Caco-2 (cell line): ENCODE measurements at regions not wholly inside any gene's neighbourhood (a gene's known extent, or its start where the extent isn't known, plus 50 kb on each side); places are given as distances from the start of the nearest gene placed in this dataset.

Experiments
- BruUV-seq: library from RNA; stranded (reverse); fragments of 400-500 nt; replicated peaks from 2 replicates; lab custom pipeline; 2021; lab: Mats Ljungman, UMichigan
- CTCF ChIA-PET: fragments of 300-600 bp; sonication (Branson Sonifier 250); formaldehyde crosslinking; loops from one replicate; lab custom pipeline; 2022; ENCODE audit warnings: antibody characterized with exemption; lab: Charles Lee
- POLR2A ChIA-PET: fragments of 300-600 bp; sonication (Branson Sonifier 250); formaldehyde crosslinking; loops from one replicate; lab custom pipeline; 2022; ENCODE audit warnings: antibody characterized with exemption; lab: Charles Lee
- DNase-seq, 2 experiments: peaks; one replicate each; pipeline versions ENCODE4 v3.0.0 to v3.0.0-alpha.2; 2020 to 2022
- H3K27me3 ChIP-seq: replicated peaks from 2 replicates; pipeline ENCODE4 v1.6.0; 2011; ENCODE audit warnings: low read length; ENCODE audit not compliant: control insufficient read depth, insufficient read depth
- H3K36me3 ChIP-seq: 2 replicates; pipeline ENCODE4 v1.5.1; 2011; ENCODE audit warnings: low read length; ENCODE audit not compliant: control insufficient read depth, insufficient read depth
- H3K4me1 ChIP-seq: fragments of 250-450 bp; sonication (Bioruptor Pico); 2 replicates; pipeline ENCODE4 v1.5.1; 2020; ENCODE audit warnings: mild to moderate bottlenecking
- H3K4me3 ChIP-seq: 2 replicates; pipeline ENCODE4 v1.5.1; 2011; ENCODE audit warnings: low read depth, mild to moderate bottlenecking, control low read depth, low read length
- H3K9me3 ChIP-seq: fragments of 250-450 bp; sonication (Bioruptor Pico); 2 replicates; pipeline ENCODE4 v1.5.1; 2020; ENCODE audit warnings: mild to moderate bottlenecking, moderate library complexity
- H3K27ac Mint-ChIP-seq: one replicate; pipeline ENCODE4 v1.8.0; 2022; ENCODE audit warnings: mixed read lengths; ENCODE audit not compliant: unreplicated experiment
- H3K27me3 Mint-ChIP-seq: one replicate; pipeline ENCODE4 v1.8.0; 2022; ENCODE audit warnings: mixed read lengths; ENCODE audit not compliant: insufficient read depth, unreplicated experiment
- H3K36me3 Mint-ChIP-seq: one replicate; pipeline ENCODE4 v1.8.0; 2022; ENCODE audit warnings: mild to moderate bottlenecking, mixed read lengths; ENCODE audit not compliant: insufficient read depth, unreplicated experiment
- H3K4me1 Mint-ChIP-seq: one replicate; pipeline ENCODE4 v1.8.0; 2022; ENCODE audit warnings: low read depth, mixed read lengths; ENCODE audit not compliant: unreplicated experiment
- H3K4me3 Mint-ChIP-seq: one replicate; pipeline ENCODE4 v1.8.0; 2022; ENCODE audit warnings: mild to moderate bottlenecking, moderate library complexity, mixed read lengths; ENCODE audit not compliant: unreplicated experiment
- H3K9me3 Mint-ChIP-seq: one replicate; pipeline ENCODE4 v1.8.0; 2022; ENCODE audit warnings: mixed read lengths; ENCODE audit not compliant: unreplicated experiment
- CTCF ChIP-seq, 2 experiments: fragments of 200-600 bp in 1 of 2; IDR thresholded peaks; 1 replicate in 1 of 2; 2 replicates in 1 of 2; pipeline versions ENCODE4 v1.5.1 to v1.8.0; 2011 to 2022; ENCODE audit warnings: antibody characterized with exemption in 1 of 2, control low read depth in 1 of 2, inconsistent platforms in 1 of 2, low read depth in 1 of 2, low read length in 1 of 2, mild to moderate bottlenecking in 1 of 2, moderate library complexity in 1 of 2; ENCODE audit not compliant: insufficient read depth in 1 of 2, severe bottlenecking in 1 of 2, unreplicated experiment in 1 of 2
- intact Hi-C: fragments of 100-400 bp; cut with micrococcal nuclease; formaldehyde crosslinking; loops from one replicate; pipeline ENCODE4 v1.10.0; 2022; ENCODE audit not compliant: unreplicated experiment

DNA sequence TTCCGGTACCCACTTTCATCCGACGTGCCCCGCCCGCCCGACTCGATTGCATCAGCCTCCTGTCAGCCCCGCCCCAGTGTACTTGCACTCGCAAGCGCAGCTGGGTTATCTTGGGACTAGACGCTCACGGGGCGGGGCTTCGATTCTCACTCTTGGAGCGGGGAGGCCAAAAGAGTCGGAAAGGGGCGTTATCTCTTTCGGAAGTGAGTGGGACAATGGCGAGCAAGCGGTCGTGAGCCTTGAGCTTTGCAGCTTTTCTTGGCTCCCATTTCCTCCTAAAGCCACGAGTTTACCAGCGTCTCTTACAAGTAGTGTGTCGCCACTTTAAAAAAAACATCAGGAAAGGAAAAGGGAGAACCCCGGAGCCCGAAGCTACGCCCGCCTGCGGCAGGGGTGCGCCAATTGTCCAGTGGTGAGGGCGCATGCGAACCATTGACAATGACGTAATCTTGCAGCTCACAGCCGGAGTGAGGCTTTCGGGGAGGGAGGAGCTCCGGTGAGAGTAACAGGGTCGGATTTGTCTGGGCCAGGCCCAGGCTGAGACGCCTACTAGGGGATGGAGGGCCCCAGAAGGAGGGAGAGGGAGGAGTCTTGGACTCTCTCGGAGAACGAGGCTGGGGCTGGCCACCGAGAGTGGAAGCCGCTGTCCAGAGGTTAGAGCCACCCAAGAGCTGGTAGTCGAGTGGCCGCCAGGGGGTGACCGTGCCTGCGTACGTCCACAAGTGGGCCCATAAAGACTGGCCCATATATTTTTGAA is 109.5 kb downstream of the GNL3L start:
- ChIA-PET POLR2A (interaction anchor here (0.6 to 1.4 kb wide), 6 partner anchors 109 to 955 kb away, joined by 3 to 6 read pairs (median 3); partner anchors contain the start of genes GNL3L and TSR2), CTCF (interaction anchor here (0.7 to 1.2 kb wide), 4 partner anchors 147 to 368 kb away, joined by 3 to 10 read pairs (median 4); partner anchors contain the start of gene APEX2)
- H3K4me1 Mint-ChIP-seq: peaks cover 5% of the 10 kb centered on the region
- H3K9me3 Mint-ChIP-seq: no peaks in the 10 kb centered on the region
- TF ChIP-seq CTCF (IDR thresholded peaks at IDR 0.05; ENCODE audit: insufficient read depth in 1 of 2, low read depth in 1 of 2, low read length in 1 of 2, severe bottlenecking in 1 of 2, unreplicated experiment in 1 of 2): peak; percentile 24 to 73
- intact Hi-C loops: loop anchor here (1.0 to 5.0 kb wide), 4 partner anchors 148 to 523 kb away; no protein-coding TSS in a partner anchor
- Histone ChIP-seq H3K36me3 (no peaks in the 10 kb centered on the region), H3K4me3 (peak overlapping the region; percentile 34), H3K9me3 (no peaks in the 10 kb centered on the region), H3K27me3 (no peaks in the 10 kb centered on the region), H3K4me1 (no peaks in the 10 kb centered on the region)
- peaks cover 6% of the 10 kb centered on the region for H3K36me3 Mint-ChIP-seq
- H3K4me3 Mint-ChIP-seq: peak overlapping the region; percentile 79
- H3K27me3 Mint-ChIP-seq: no peaks in the 10 kb centered on the region
- H3K27ac Mint-ChIP-seq: peak overlapping the region; percentile 90
- BruUV-seq: TSS peak; percentile 73
- DNase-seq: peak; percentile 91 to 95

GRCh38 chrX:54640103-54640690 is 110.2 kb downstream of the GNL3L start:
- peak overlapping the region; percentile 34 for H3K4me3 ChIP-seq
- H3K36me3 Mint-ChIP-seq: peaks cover 6% of the 10 kb centered on the region
- CTCF ChIA-PET: interaction anchor here (1.2 kb wide), 2 partner anchors 146 to 360 kb away, joined by 4 to 10 read pairs; partner anchors contain the start of gene APEX2
- POLR2A ChIA-PET: interaction anchor here (0.6 to 1.4 kb wide), 5 partner anchors 110 to 956 kb away, joined by 3 to 6 read pairs (median 3); partner anchors contain the start of genes GNL3L and TSR2
- H3K4me1 Mint-ChIP-seq: peaks cover 5% of the 10 kb centered on the region
- no peaks in the 10 kb centered on the region for H3K36me3 ChIP-seq
- no peak for DNase-seq
- no peaks in the 10 kb centered on the region for H3K27me3 Mint-ChIP-seq
- no peak for TF ChIP-seq CTCF (IDR thresholded peaks at IDR 0.05; ENCODE audit: insufficient read depth in 1 of 2, low read depth in 1 of 2, low read length in 1 of 2, severe bottlenecking in 1 of 2, unreplicated experiment in 1 of 2)
- no peaks in the 10 kb centered on the region for H3K9me3 ChIP-seq
- no TSS peak for BruUV-seq
- H3K27me3 ChIP-seq: no peaks in the 10 kb centered on the region
- H3K4me3 Mint-ChIP-seq: peak overlapping the region; percentile 79
- no peaks in the 10 kb centered on the region for H3K4me1 ChIP-seq
- intact Hi-C loops: loop anchor here (1.0 to 5.0 kb wide), 2 partner anchors 147 to 417 kb away; no protein-coding TSS in a partner anchor
- no peaks in the 10 kb centered on the region for H3K9me3 Mint-ChIP-seq
- H3K27ac Mint-ChIP-seq: peak overlapping the region; percentile 90

GRCh38 chrX:54640736-54641135 is 110.7 kb downstream of the GNL3L start:
- no peaks in the 10 kb centered on the region for H3K9me3 Mint-ChIP-seq
- ChIA-PET CTCF (no interaction called here), POLR2A (no interaction called here)
- Histone ChIP-seq H3K27me3 (no peaks in the 10 kb centered on the region), H3K36me3 (no peaks in the 10 kb centered on the region), H3K9me3 (no peaks in the 10 kb centered on the region), H3K4me1 (no peaks in the 10 kb centered on the region), H3K4me3 (no peak overlapping the region)
- H3K27ac Mint-ChIP-seq: no peak overlapping the region
- no peaks in the 10 kb centered on the region for H3K27me3 Mint-ChIP-seq
- TF ChIP-seq CTCF (IDR thresholded peaks at IDR 0.05; ENCODE audit: insufficient read depth in 1 of 2, low read depth in 1 of 2, low read length in 1 of 2, severe bottlenecking in 1 of 2, unreplicated experiment in 1 of 2): no peak
- BruUV-seq: no TSS peak
- H3K4me3 Mint-ChIP-seq: no peak overlapping the region
- H3K36me3 Mint-ChIP-seq: peaks cover 6% of the 10 kb centered on the region
- no peak for DNase-seq
- peaks cover 5% of the 10 kb centered on the region for H3K4me1 Mint-ChIP-seq
- intact Hi-C loops: loop anchor here (1.0 to 5.0 kb wide), 2 partner anchors 147 to 417 kb away; no protein-coding TSS in a partner anchor
